ENCODE measurements at regions not wholly inside any gene's neighbourhood (a gene's known extent, or its start where the extent isn't known, plus 50 kb on each side); places are given as distances from the start of the nearest gene placed in this dataset.
"Not testable (repeated sequence)": the region's sequence is repeated elsewhere in the genome, so short reads cannot be mapped to it uniquely, and the experiment has no call there.

- H3K4me3 ChIP-seq (ENCODE audit: low read depth, low read length): no peak overlapping the region
- peak; percentile 72 for DNase-seq (ENCODE audit: low read depth)
- TF ChIP-seq CTCF (IDR thresholded peaks at IDR 0.05; ENCODE audit: low read depth, low read length, missing control alignments): no peak
- in situ Hi-C loops (cut with HindIII; ENCODE audit: low sequenced_read_pairs): no loop called here
These were observed 565.4 kb downstream of the RFPL4B start for GRCh38 chr6:112912416-112913101.

- H3K4me3 ChIP-seq (ENCODE audit: low read depth, low read length); in situ Hi-C loops (cut with HindIII; ENCODE audit: low sequenced_read_pairs); DNase-seq (ENCODE audit: low read depth): not testable (repeated sequence)
These were observed 572.6 kb downstream of the RFPL4B start for GRCh38 chr6:112919744-112920143.

- H3K4me3 ChIP-seq (ENCODE audit: low read depth, low read length): no peak overlapping the region
- in situ Hi-C loops (cut with HindIII; ENCODE audit: low sequenced_read_pairs): no loop called here
- DNase-seq (ENCODE audit: low read depth): no peak
- TF ChIP-seq CTCF (IDR thresholded peaks at IDR 0.05; ENCODE audit: low read depth, low read length, missing control alignments): no peak
These were observed 573.9 kb downstream of the RFPL4B start for GRCh38 chr6:112920994-112921393.

DNA sequence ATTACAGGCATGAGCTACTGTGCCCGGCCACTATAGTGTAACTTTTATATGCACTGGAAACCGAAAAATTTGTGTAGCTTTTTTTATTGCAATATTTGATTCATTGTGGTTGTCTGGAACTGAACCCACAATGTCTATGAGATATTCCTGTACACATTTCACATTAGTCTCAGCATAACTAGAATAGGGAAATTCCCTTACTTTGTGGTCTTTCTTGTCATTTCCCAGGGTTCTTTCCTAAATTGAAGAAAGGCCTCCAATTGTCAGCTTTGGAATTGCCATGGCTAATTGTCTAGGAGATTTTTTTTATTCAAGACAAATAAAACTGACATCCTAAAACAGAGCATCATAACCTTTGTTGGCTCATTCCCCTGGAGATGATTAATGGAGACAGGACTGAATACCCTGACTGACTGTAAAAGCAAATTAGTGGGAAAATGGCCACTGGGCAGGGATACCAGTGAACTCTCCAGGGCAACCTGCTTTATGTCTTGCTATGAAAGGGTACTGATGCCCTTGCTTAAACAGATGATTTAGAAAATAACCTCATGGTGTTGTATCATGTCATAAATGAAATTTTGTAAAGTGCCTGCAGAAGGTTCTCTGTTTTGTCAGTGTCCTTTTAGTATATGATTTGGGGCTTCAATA is 576.9 kb downstream of the RFPL4B start:
- no peak for TF ChIP-seq CTCF (IDR thresholded peaks at IDR 0.05; ENCODE audit: low read depth, low read length, missing control alignments)
- H3K4me3 ChIP-seq (ENCODE audit: low read depth, low read length): no peak overlapping the region
- DNase-seq (ENCODE audit: low read depth): no peak
- in situ Hi-C loops (cut with HindIII; ENCODE audit: low sequenced_read_pairs): no loop called here

DNA sequence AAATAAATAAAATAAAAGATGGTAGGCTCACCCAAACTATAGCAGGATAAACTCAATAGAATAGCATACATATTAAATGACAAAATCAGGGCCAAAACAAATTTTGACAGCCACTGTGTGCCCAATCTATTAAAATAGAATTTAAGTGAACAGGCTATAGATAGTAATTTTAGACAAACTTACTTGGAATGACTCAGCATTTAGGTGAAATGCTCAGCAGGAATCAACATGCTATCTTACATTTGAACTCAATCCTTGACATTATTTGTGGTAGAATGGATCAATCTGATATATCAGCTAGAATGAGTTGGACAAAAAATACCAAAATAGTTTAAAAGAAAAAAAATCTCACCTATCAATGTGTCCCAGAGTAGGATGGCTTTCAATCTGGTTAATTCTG is 578.6 kb downstream of the RFPL4B start:
- no peak overlapping the region for H3K4me3 ChIP-seq (ENCODE audit: low read depth, low read length)
- in situ Hi-C loops (cut with HindIII; ENCODE audit: low sequenced_read_pairs): no loop called here
- no peak for TF ChIP-seq CTCF (IDR thresholded peaks at IDR 0.05; ENCODE audit: low read depth, low read length, missing control alignments)

DNA sequence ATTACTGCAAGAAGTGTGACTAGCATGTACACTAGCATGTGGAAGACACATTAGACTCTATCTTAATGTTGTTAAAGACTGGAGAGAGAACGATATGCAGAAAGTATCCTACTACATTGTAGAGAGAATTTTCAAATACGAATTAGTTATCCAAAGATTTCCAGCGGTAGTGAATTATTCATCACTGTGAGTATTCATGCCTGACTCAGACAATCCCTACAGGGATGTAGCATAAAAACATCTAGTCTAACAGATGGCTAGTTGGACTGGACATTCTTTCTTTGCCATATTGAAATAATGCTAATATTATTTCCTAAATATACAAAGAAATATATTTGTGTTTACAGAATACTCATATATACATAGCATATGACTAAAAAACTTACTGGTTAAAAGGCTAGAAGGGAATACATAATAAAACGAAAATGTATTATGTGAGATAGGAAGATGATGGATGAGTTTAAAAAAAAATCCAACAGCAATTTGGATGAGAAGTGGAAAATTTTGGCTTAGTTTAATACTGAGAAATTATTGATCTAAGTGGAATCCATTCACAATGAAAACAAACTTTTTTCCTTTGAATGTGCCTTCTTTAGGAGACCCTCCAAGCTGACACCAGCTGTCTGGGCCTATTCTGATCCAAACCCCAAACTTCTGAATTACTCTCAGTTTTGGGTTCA is 580.7 kb downstream of the RFPL4B start:
- no peak for DNase-seq (ENCODE audit: low read depth)
- in situ Hi-C loops (cut with HindIII; ENCODE audit: low sequenced_read_pairs): no loop called here
- H3K4me3 ChIP-seq (ENCODE audit: low read depth, low read length): no peak overlapping the region
- TF ChIP-seq CTCF (IDR thresholded peaks at IDR 0.05; ENCODE audit: low read depth, low read length, missing control alignments): no peak

More for the DNA sequence above, 578.6 kb downstream of the RFPL4B start:
- DNase-seq (ENCODE audit: low read depth): no peak

DNA sequence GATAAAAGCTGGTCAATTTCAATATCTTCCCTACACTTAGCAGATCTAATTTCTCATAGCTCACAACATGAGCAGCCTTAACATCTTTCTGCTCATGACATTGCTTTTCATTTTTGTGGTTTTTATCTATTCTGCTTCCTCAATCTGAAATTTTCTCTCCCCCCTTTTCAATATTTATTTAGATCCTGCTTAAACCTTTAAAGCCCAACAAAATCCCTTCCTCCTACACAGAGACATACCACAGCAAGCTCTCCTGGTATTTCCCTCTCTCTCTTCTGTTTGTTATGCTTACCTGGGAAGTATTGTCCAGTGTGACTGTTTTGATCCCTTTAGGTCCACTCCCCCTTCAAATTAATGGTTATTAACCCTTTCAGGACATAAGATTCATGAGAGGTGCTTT is 582.5 kb downstream of the RFPL4B start:
- no peak for TF ChIP-seq CTCF (IDR thresholded peaks at IDR 0.05; ENCODE audit: low read depth, low read length, missing control alignments)
- DNase-seq (ENCODE audit: low read depth): no peak
- H3K4me3 ChIP-seq (ENCODE audit: low read depth, low read length): no peak overlapping the region
- in situ Hi-C loops (cut with HindIII; ENCODE audit: low sequenced_read_pairs): no loop called here

All from astrocyte of the cerebellum (primary cell).